D721Med (cell line): ENCODE measurements at regions not wholly inside any gene's neighbourhood (a gene's known extent, or its start where the extent isn't known, plus 50 kb on each side); places are given as distances from the start of the nearest gene placed in this dataset.
A peak's percentile ranks its signal among the peaks of the same experiment; 100 is the strongest.

Experiments
- DNase-seq: peaks from one replicate; pipeline ENCODE4 v3.0.0; 2011; ENCODE audit warnings: low spot score; ENCODE audit not compliant: insufficient read length
- FAIRE-seq: peaks from 2 replicates; lab custom pipeline; 2011; peaks lifted over from hg19 to GRCh38; lab: Jason Lieb, UNC
- CTCF ChIP-seq: IDR thresholded peaks from 2 replicates; pipeline ENCODE4 v1.5.1; 2012; ENCODE audit warnings: mild to moderate bottlenecking, control low read depth; ENCODE audit not compliant: insufficient read depth; ENCODE audit errors: missing control alignments

- no peak for DNase-seq
- FAIRE-seq = no peak
- TF ChIP-seq CTCF = no peak
Observed at GRCh38 chr5:112614285-112614684, 123.4 kb upstream of the APC start.

- FAIRE-seq (no peak), DNase-seq (no peak)
- no peak for TF ChIP-seq CTCF
Observed at GRCh38 chr5:112614986-112615385, 122.7 kb upstream of the APC start.

- FAIRE-seq (no peak), DNase-seq (no peak)
- TF ChIP-seq CTCF = no peak
Observed at GRCh38 chr5:112616812-112617547, 120.7 kb upstream of the APC start.

- no peak for TF ChIP-seq CTCF
- FAIRE-seq (peak; percentile 16), DNase-seq (no peak)
Observed at GRCh38 chr5:112625246-112625645, 112.4 kb upstream of the APC start.

- no peak for FAIRE-seq
- no peak for TF ChIP-seq CTCF
Observed at GRCh38 chr5:112625689-112626438, 111.8 kb upstream of the APC start.

GRCh38 chr5:112626715-112627114 is 111.0 kb upstream of the APC start:
- FAIRE-seq (no peak), DNase-seq (no peak)
- TF ChIP-seq CTCF = no peak

More at GRCh38 chr5:112625689-112626438, 111.8 kb upstream of the APC start:
- DNase-seq = no peak
